Esophagus squamous epithelium (tissue), 4 donors: ENCODE measurements at regions not wholly inside any gene's neighbourhood (a gene's known extent, or its start where the extent isn't known, plus 50 kb on each side); places are given as distances from the start of the nearest gene placed in this dataset.
"Not testable (repeated sequence)": the region's sequence is repeated elsewhere in the genome, so short reads cannot be mapped to it uniquely, and the experiment has no call there.

ENCODE experiments used
- POLR2A ChIP-seq, 4 donors: fragments of 450-650 bp; IDR thresholded peaks; one replicate each; pipeline ENCODE4 v1.6.1; 2017; ENCODE audit warnings: antibody characterized with exemption in 4 of 4, mild to moderate bottlenecking in 4 of 4, moderate library complexity in 3 of 4
- TF ChIP-seq, protein P1 (sequence below), 6 experiments: fragments of 450-650 bp in 4 of 6; fragments of 200-600 bp in 2 of 6; sonication (generic) in 2 of 6; IDR thresholded peaks; one replicate each; pipeline ENCODE4 v1.5.1; 2016 to 2019; ENCODE audit warnings: antibody characterized with exemption in 6 of 6, mild to moderate bottlenecking in 4 of 6, moderate library complexity in 4 of 6

DNA sequence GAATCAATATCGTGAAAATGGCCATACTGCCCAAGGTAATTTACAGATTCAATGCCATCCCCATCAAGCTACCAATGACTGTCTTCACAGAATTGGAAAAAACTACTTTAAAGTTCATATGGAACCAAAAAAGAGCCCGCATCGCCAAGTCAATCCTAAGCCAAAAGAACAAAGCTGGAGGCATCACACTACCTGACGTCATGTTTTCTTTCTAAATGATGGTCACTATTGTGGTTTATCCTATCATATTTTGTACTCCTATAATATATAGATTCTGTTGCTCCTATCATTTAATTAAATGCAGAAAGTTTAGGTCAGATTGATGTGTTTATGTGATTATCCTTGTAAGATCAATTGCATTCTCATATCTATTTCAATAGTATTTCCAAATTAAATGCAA is 796.9 kb upstream of the NCAM2 start:
- not testable (repeated sequence) for TF ChIP-seq POLR2A (IDR thresholded peaks at IDR 0.05)
- TF ChIP-seq, protein P1, sequence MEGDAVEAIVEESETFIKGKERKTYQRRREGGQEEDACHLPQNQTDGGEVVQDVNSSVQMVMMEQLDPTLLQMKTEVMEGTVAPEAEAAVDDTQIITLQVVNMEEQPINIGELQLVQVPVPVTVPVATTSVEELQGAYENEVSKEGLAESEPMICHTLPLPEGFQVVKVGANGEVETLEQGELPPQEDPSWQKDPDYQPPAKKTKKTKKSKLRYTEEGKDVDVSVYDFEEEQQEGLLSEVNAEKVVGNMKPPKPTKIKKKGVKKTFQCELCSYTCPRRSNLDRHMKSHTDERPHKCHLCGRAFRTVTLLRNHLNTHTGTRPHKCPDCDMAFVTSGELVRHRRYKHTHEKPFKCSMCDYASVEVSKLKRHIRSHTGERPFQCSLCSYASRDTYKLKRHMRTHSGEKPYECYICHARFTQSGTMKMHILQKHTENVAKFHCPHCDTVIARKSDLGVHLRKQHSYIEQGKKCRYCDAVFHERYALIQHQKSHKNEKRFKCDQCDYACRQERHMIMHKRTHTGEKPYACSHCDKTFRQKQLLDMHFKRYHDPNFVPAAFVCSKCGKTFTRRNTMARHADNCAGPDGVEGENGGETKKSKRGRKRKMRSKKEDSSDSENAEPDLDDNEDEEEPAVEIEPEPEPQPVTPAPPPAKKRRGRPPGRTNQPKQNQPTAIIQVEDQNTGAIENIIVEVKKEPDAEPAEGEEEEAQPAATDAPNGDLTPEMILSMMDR (IDR thresholded peaks at IDR 0.05): not testable (repeated sequence)
